ENCODE measurements at regions not wholly inside any gene's neighbourhood (a gene's known extent, or its start where the extent isn't known, plus 50 kb on each side); places are given as distances from the start of the nearest gene placed in this dataset.

DNA sequence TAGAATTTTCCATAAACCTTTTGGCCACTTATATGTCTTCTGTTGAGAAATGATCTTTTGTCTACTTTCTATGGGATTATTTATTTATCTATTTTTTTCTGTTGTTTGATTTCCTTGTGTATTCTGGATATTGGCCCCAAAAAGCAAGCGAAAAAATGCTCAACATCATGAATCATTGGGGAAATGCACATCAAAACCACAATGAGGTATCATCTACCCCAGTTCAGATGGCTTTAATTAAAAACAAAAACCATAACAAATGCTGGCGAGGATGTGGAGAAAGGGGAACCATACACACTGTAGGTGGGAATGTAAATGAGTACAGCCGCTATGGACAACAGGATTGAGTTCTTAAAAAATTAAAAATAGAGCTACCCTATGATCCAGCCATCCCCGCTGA lies 125.0 kb upstream of the LPCAT1 start:
- Mint-ChIP-seq H3K9me3 (peaks cover 0 to 6% (median 3%) of the 10 kb centered on the region in 7 donors), H3K27me3 (ENCODE audit: low read depth in 3 of 3) (peaks cover 45 to 60% (median 49%) of the 10 kb centered on the region in 3 donors), H3K4me3 (no peak overlapping the region), H3K27ac (no peak overlapping the region), H3K4me1 (peaks cover 15% of the 10 kb centered on the region), H3K36me3 (no peaks in the 10 kb centered on the region)
- intact Hi-C loops (cut with micrococcal nuclease): loop anchor here (10.0 kb wide), 2 partner anchors 184 to 264 kb away; no protein-coding TSS in a partner anchor
- Histone ChIP-seq H3K4me3 (replicated peaks in 1 of 3; ENCODE audit: low read depth in 2 of 3, low read length in 3 of 3) (no peak overlapping the region), H3K4me1 (ENCODE audit: control insufficient read depth in 1 of 2, insufficient read depth in 2 of 2, low read length in 2 of 2) (peaks cover 3 to 4% of the 10 kb centered on the region in 2 donors), H3K9ac (ENCODE audit: insufficient read depth, low read length, poor library complexity, severe bottlenecking) (no peak overlapping the region), H4K20me1 (ENCODE audit: insufficient read depth, low read length) (no peaks in the 10 kb centered on the region), H3K9me3 (replicated peaks in 1 of 2; ENCODE audit: control insufficient read depth in 1 of 2, insufficient read depth in 1 of 2, low read length in 2 of 2) (peaks cover 0 to 5% of the 10 kb centered on the region in 2 donors), H3K27ac (ENCODE audit: low read depth in 1 of 2, low read length in 2 of 2) (no peak overlapping the region), H3K79me2 (ENCODE audit: insufficient read depth, low read length) (no peaks in the 10 kb centered on the region), H3K4me2 (replicated peaks; ENCODE audit: extremely low read depth, low read length, poor library complexity, severe bottlenecking) (no peak overlapping the region), H3K27me3 (ENCODE audit: control insufficient read depth in 2 of 2, insufficient read depth in 2 of 2, low read length in 2 of 2) (peaks cover 6 to 29% of the 10 kb centered on the region in 2 donors), H2AFZ (ENCODE audit: insufficient read depth, low read depth, low read length, poor library complexity, severe bottlenecking) (no peak overlapping the region), H3K36me3 (replicated peaks in 1 of 2; ENCODE audit: control insufficient read depth in 1 of 2, insufficient read depth in 2 of 2, low read length in 2 of 2) (no peaks in the 10 kb centered on the region)
- no CpG with 5 or more reads among the region's 4 CpGs for WGBS (ENCODE audit: insufficient coverage)
- TF ChIP-seq, protein P1, sequence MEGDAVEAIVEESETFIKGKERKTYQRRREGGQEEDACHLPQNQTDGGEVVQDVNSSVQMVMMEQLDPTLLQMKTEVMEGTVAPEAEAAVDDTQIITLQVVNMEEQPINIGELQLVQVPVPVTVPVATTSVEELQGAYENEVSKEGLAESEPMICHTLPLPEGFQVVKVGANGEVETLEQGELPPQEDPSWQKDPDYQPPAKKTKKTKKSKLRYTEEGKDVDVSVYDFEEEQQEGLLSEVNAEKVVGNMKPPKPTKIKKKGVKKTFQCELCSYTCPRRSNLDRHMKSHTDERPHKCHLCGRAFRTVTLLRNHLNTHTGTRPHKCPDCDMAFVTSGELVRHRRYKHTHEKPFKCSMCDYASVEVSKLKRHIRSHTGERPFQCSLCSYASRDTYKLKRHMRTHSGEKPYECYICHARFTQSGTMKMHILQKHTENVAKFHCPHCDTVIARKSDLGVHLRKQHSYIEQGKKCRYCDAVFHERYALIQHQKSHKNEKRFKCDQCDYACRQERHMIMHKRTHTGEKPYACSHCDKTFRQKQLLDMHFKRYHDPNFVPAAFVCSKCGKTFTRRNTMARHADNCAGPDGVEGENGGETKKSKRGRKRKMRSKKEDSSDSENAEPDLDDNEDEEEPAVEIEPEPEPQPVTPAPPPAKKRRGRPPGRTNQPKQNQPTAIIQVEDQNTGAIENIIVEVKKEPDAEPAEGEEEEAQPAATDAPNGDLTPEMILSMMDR (IDR thresholded peaks at IDR 0.05): no peak
- no peak for DNase-seq

DNA sequence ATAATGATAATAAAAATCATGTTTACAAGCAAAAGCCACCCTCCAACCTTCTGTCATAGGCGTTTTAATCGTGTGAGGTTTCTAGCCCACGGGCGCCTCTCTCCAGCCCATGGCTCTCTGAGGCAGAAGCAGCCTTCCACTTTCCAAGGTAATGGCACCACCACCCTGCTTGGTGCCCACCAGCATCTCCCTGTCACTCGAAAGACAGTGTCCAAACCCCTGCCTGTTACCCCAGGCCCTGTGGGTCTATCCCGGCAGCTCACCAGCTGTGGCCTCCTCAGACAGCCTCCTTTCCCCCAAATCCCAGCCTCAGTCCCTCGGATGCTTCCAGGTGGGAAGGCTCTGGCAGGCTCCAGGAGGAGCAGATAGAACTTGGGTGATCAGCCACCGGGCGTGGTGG lies 123.8 kb upstream of the LPCAT1 start:
- Histone ChIP-seq H4K20me1 (ENCODE audit: insufficient read depth, low read length) (no peaks in the 10 kb centered on the region), H2AFZ (ENCODE audit: insufficient read depth, low read depth, low read length, poor library complexity, severe bottlenecking) (no peak overlapping the region), H3K79me2 (ENCODE audit: insufficient read depth, low read length) (no peaks in the 10 kb centered on the region), H3K4me2 (replicated peaks; ENCODE audit: extremely low read depth, low read length, poor library complexity, severe bottlenecking) (no peak overlapping the region), H3K27me3 (ENCODE audit: control insufficient read depth in 2 of 2, insufficient read depth in 2 of 2, low read length in 2 of 2) (peaks cover 10 to 30% of the 10 kb centered on the region in 2 donors), H3K36me3 (replicated peaks in 1 of 2; ENCODE audit: control insufficient read depth in 1 of 2, insufficient read depth in 2 of 2, low read length in 2 of 2) (no peaks in the 10 kb centered on the region), H3K4me1 (ENCODE audit: control insufficient read depth in 1 of 2, insufficient read depth in 2 of 2, low read length in 2 of 2) (peaks cover 3 to 4% of the 10 kb centered on the region in 2 donors), H3K4me3 (replicated peaks in 1 of 3; ENCODE audit: low read depth in 2 of 3, low read length in 3 of 3) (no peak overlapping the region), H3K9ac (ENCODE audit: insufficient read depth, low read length, poor library complexity, severe bottlenecking) (no peak overlapping the region), H3K9me3 (replicated peaks in 1 of 2; ENCODE audit: control insufficient read depth in 1 of 2, insufficient read depth in 1 of 2, low read length in 2 of 2) (peaks cover 0 to 9% of the 10 kb centered on the region in 2 donors), H3K27ac (ENCODE audit: low read depth in 1 of 2, low read length in 2 of 2) (no peak overlapping the region)
- H3K4me1 Mint-ChIP-seq: peaks cover 6% of the 10 kb centered on the region
- WGBS (ENCODE audit: insufficient coverage): 84% methylated on average over 6 of the region's 9 CpGs
- TF ChIP-seq, protein P1 (IDR thresholded peaks at IDR 0.05): no peak
- H3K4me3 Mint-ChIP-seq: no peak overlapping the region
- H3K27me3 Mint-ChIP-seq (ENCODE audit: low read depth in 3 of 3): peaks cover 43 to 62% (median 49%) of the 10 kb centered on the region in 3 donors
- H3K27ac Mint-ChIP-seq: peak overlapping the region in 1 of 7 donors; percentile 38
- H3K9me3 Mint-ChIP-seq: peaks cover 0 to 6% (median 0%) of the 10 kb centered on the region in 7 donors
- intact Hi-C loops (cut with micrococcal nuclease): loop anchor here (10.0 kb wide), 2 partner anchors 183 to 263 kb away; no protein-coding TSS in a partner anchor
- H3K36me3 Mint-ChIP-seq: no peaks in the 10 kb centered on the region
- no peak for DNase-seq

Measured in CD14-positive monocyte (primary cell).